HCEC 1CT (cell line): ENCODE measurements at regions not wholly inside any gene's neighbourhood (a gene's known extent, or its start where the extent isn't known, plus 50 kb on each side); places are given as distances from the start of the nearest gene placed in this dataset.
"Not testable (repeated sequence)": the region's sequence is repeated elsewhere in the genome, so short reads cannot be mapped to it uniquely, and the experiment has no call there.

Experiments used
- DNase-seq: peaks from one replicate; pipeline ENCODE4 v3.0.0-alpha.2; 2017

DNA sequence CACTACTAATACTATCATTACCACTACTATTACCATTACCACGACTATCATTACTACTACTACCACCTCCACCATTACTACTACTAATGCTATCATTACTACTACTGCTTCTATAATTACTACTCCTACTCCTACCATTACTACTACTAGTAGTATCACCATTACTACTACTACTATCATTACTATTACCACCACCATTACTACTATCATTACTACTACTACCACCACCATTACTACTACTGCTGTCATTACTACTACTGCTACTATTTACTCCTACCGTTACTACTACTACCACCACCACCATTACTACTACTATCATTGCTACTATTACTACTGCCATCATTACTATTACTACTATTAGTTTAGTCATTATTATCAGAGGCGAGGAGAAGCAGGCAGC, 140.9 kb upstream of the KCNJ15 start:
- DNase-seq, result no peak

DNA sequence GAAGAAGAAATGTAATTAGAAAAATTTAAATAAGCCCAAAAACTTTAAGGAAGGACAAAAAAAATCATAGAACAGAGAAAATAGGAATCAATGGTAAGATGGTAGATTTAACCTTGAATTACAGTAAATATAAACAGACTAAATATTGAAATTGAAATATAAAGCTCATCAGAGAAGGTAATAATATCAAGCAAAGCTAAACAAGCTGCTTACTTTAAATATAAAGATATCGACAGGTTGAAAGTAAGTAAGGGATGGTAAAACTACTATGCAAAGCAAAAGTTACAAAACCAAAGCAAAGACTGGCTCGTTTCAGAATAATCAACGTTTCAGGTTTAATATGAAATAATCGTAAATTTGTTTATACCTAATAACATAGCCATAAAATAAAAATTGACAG, 137.0 kb upstream of the KCNJ15 start:
- no peak for DNase-seq

DNA sequence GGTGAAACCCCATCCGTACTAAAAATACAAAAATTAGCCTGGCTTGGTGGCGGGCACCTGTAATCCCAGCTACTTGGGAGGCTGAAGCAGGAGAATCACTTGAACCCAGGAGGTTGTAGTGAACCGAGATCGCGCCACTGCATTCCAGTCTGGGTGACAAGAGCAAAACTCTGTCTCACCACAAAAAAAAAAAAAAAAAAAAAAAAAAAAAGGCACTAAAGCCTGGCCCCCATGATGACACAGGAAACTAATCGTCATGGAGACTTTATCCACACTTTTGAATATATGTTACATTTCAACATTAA, 136.2 kb upstream of the KCNJ15 start:
- not testable (repeated sequence) for DNase-seq

DNA sequence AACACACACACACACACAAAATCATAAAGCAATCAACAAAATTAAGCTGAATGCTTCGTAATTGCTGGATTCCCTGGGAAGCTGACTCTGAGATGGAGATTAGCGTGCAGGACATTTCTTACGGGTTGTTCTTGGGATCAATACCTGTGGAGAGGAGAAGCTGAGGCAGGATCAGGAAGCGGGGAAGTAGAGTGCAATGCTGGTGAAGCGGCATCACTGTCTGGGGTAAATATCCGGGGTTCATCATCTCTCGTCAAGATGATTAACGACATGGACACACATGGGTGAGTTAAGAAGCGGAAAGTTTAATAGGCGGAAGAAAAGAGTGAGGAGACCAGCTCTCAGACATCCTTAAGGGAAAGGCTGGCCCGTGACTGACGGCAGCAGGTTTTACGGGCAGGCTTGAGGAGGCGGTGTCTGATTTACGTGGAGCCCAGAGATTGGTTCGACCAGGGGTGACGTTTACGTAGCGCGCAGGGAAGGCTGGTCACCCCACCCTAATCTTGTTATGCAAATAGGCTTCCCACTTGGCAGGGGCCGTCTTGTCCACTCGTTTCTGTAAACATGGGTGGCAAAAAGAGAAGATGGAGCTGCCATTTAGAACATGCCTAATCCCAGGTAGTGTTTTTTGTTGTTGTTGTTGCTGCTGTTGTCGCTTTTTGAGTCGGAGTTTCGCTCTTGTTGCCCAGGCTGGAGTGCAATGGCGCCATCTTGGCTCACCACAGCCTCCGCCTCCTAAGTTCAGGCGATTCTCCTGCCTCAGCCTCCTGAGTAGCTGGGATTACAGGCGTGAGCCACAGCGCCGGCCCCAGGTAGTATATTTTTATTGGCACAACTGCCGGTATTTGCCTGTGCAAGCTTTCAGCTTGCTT, 135.6 kb upstream of the KCNJ15 start:
- DNase-seq, result no peak

DNA sequence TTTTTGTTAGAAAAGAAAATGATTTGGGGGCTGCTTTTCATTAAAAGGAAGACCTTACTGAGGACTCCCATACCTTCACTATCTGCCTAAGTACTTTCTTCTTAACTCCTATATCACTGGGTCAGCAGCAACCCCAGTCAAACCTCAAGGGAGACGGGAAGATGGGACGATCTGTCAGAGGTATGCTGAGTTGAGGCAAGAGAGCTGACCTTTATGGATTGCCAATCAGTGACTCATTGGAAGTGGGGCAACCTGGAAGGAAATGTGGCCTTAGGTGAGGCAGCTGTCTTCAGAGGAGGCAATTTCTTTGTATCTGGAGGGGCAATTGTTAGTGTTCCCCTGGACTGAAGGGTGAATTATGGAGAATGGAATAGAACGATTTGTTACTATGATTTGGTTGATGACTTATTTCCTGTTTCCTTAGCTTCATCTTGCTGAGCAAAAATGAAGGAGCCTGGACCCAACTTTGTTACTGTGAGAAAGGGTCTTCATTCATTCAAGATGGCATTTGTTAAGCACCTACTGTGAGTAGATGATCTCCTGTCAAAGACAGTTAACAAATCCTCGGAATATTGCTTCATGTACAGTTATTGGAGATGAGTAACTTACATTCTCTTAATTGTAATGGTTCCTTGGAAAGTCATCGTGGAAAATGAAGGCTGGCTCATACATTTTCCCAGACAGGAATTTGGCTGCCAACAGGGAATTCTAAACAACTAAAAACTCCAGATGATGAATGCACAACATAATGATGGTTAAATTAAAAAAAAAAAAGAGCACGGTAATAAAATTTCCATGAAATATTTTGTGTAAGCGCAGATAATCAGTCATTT, 134.7 kb upstream of the KCNJ15 start:
- no peak for DNase-seq

DNA sequence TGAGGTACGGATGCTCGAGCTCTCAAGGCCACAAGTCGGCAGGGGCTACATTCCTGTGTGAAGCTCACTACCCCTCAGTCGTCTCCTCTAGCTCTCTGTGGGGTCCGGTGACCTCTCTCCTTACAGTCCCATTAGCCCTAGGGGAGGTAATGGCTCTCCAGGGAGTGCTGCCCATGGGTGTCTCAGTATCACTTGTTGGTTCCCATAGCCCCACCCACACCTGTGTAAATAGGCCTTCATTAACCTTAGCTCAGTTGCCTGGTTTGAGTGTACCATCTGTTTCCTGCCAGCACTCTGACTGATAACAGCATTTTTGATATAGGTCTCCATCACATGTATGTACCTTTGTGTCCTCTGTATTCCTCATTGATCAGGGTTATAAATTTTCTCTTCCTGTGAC, 133.2 kb upstream of the KCNJ15 start:
- no peak for DNase-seq

DNA sequence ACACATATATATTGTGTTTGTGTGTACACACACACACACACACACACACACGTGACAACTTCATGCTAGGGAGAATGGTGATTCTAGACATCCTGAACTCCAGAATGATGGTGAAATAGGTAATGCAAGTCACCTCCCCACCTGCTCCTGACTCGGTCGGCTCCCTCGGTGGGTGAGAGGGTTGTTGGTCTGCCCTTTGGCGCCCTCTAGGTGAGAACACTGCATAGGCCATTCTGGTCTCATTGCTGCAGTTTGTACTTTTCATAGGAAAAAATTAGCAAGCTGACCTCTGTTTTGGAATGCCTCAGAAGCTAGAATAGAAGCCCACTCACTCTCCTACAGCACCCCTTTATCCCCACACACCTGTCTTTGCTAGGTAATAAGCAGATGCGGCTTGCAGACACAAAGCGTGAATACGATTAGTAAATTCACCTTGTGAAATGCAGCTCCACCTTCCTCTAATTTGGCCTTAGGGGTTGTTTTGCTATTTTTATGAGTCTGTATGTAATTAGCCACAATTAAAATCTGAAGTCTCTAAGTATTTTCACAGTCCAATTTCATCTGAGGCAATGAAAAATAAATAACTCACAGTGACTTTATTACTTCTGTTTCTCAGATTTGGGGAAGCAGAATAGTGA, 130.0 kb upstream of the KCNJ15 start:
- DNase-seq, result peak; percentile 27

DNA sequence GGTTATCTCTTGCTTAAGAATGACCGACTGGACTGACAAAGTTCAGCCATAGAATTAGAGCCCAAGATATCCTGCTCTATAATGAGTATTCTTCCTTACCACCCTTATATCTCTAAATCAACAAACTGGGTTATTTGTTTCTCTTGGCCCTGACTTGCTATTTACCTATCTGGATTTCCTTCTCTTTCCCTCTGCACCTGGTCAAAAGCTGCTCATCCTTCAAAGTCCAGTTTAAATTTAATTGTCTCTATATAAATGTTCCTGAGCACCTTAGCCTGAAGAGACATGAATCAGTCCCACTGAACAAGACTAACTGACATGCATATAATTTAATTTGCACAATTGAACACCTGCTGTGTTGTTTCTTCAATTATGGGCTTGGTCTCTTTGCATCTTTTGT, 127.1 kb upstream of the KCNJ15 start:
- DNase-seq, result no peak

DNA sequence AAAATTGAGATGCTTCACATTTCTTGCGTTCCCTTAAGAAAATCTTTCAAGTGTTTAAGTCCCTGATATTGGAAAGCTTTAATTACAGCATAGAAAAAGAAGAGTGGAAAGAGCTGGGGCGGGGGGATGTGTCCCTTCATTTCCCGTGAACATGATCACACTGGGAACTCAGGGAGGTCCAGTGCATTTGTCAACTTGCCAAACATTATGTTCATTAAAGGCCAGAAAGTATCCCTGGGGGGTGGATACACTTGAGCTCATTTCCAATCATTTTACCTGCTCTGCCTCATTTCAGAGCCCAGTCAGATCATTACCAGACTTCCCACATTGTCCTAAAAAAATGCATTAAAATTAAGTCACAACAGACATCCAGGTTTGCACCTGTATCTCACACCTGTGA, 123.6 kb upstream of the KCNJ15 start:
- DNase-seq, result no peak

DNA sequence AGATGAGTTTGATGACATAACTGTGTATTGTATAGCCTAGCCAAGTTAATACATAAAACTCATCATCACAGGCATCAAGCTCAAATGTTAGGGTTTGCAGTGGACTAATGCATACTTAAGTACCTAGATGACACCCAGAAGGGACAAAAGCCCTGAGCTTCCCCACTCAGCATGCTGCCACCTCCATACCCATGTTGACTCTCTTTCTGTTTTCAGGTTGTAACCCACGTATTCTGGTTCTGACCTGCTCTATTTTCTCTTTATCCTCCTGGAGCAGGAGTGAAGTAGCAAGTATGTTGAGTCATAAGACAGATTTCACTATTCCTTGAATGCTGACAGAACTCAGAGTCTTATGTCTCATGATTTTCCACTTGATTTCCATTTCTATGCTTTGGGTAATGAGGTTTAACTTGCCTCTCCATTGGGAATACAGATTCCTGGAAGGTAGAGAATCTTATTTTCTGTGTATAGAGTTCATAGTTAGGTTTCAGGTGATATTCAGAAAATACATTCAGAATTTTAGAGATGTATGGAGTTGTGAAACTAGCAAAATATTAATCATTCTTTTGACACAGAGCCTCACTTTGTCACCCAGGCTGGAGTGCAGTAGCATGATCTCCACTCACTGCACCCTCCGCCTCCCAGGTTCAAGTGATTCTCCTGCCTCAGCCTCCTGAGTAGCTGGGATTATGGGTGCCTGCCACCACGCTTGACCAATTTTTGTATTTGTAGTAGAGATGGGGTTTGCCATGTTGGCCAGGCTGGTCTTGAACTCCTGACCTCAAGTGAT, 122.5 kb upstream of the KCNJ15 start:
- no peak for DNase-seq

DNA sequence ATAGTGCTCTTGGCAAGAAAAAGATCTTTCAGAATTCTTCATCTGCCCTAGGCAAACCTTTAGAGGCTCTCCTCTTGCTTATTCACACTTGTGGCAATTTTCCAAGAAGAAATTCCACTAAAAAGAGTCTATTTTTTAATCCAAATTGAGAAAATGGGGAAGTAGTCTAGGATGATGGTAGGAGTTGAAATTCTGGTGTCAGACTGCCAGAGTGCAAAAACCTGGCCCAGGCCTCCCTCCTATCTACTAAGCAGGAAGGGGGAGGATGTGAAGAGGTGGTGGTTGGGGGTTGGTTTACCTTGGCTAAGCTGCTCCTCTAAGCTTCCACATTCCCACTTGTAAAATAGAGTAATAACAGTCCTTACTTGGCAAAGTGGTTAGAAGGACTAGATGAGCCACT, 120.6 kb upstream of the KCNJ15 start:
- no peak for DNase-seq

DNA sequence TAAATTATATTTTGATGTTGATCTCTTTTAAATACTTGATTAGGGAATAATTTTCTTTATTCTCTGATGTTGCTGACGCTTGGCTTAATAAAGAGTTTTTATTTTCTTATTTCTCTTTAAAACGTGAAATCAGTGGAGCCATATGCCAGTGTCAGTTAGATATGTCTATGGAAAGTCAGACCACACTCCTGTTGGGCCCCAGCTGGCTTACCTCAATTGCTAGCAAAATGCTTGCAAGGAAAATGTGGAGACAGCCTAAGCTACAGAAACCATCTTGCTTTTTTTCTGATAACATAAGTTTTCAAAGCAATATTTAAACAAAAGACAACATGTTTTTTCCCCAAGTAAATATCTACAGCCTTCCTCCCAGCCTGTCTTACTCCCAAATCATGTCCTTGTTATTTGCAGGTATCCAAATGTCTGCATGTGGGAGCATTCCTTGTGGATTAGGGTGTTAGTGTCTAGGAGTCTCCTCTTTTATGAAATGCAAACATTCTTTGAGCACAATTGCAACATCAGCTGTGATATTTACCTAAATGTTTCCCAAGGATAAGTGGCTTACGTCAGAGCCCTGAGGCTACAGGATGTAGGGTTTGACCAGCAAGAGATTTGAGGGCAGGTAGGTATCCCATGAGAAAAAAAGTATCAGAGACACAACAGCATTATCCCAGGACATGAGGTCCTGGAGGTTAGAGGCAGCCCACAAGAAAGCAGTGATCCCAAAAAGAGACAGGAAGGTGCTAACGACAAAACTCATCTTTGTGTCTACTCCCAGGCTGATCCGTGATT, 117.2 kb upstream of the KCNJ15 start:
- DNase-seq, result no peak

DNA sequence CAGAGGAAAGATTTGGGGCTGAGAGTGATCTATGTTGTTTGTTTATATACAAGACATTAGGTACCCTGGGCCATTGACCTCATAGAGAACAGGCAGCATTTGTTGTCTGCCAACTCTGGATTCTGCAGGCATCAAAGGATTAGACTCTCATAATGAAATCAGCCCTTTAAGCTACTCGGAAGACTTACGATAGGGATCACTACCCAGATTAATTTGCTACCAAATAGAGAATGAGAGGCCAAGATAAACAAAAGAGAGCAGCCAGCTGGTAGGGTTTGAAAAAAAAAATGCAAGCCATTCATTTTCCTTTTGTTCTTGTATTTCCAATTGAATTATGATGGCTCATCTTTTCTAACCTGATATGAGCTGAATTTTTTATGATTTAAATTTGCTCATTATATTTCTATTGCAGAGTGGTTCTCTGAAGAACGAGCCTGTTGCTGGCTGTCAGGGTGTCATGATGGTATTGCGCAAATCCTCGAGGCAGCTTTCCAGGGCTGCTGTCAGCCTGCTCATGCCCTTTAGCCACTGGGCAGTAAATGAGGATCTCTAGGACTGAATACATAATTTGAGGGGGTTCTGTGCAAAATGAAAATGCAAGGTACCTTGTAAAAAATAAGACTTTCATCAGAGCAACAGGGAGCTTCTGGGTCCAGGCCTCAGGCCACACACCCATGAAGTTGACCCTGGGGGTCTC, 116.4 kb upstream of the KCNJ15 start:
- DNase-seq, result no peak

DNA sequence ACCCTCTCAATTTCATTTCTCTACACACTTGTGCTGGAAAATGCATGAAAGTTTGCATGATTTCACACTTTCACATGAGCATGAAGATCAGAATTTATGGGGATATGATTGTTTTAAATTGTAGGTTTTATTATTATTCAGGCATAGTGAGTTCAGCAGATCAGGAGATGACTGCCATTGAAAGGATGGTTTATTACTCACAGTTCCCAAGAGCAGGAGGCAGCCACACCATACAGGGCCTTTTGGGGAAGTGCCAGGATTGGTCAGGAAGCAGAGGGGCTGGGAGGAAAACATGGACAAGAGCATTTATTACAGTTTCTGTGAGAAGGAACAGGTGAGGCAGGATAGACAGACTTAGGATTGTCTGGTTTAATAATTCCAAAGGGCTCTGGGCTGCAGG, 114.6 kb upstream of the KCNJ15 start:
- no peak for DNase-seq

DNA sequence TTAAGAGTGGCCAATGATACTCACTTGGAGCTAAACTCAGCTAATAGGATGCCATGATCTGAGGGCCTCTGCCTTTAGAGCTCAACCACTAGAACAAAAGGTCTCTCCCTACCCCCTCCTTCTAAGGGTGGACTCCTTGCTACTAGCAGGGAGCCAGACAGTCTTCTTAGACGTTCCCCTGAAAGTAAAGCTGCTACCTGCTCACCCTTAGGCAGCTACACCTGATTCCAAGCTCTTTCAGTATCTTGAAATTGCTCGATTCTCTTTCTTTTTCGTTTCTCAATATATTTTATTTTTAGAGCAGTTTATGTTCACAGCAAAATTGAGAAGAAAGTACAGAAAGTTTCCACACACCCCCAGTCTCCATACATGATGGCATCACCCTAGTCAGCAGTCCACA, 112.6 kb upstream of the KCNJ15 start:
- no peak for DNase-seq

DNA sequence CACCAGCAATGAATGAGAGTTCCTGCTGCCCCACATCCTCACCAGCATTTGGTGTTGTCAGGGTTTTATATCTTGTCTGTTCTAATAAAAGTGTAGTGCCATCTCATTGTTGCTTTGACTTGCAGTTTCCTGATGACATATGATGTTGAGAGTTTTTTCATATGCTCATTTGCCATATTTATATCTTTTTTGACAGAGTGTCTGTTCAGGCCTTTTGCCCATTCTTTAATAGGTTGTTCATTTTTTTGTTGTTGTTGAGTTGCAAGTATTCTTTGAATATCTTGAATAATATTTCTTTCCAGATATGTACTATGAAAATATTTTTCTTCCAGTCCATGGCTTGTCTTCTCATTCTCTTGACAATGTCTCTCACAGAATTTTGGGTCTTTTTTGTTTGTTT, 111.7 kb upstream of the KCNJ15 start:
- DNase-seq, result no peak

DNA sequence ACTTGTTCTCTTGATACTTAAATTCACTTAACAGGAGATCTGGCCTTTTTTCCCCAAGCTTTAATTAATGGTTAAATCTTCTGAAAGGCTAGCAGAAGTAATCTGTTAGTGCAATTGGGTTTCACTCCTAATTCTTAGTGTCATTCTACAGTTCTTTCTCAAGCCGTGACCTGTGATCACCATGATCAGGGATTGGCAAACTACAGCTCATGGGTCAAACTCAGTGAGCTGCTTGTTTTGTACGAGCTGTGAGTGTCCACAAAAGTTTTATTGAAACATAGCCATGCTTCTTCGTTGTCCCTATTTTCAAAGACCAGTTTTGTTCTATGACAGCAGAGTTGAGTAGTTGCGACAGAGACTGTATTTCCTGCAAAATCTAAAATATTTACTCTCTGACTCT, 109.4 kb upstream of the KCNJ15 start:
- no peak for DNase-seq

DNA sequence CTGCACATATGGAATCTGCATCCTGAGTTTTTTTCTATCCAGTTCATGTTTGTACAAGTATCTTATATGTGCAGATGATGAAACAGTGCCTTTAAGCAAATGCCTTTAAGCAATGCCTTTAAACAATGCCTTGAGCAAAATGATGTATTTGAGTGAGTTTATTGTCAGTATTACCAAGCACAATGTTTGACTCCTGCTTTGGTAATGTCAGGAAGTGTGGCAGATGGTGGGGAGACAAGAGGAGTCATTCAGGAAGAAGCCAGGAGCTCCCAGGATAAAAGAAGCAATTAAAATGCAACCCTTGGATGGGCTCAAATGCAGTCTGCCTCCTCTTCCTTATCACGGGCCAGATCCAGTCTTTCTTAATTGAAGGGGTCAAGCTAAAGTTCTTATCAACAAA, 108.7 kb upstream of the KCNJ15 start:
- DNase-seq, result no peak

DNA sequence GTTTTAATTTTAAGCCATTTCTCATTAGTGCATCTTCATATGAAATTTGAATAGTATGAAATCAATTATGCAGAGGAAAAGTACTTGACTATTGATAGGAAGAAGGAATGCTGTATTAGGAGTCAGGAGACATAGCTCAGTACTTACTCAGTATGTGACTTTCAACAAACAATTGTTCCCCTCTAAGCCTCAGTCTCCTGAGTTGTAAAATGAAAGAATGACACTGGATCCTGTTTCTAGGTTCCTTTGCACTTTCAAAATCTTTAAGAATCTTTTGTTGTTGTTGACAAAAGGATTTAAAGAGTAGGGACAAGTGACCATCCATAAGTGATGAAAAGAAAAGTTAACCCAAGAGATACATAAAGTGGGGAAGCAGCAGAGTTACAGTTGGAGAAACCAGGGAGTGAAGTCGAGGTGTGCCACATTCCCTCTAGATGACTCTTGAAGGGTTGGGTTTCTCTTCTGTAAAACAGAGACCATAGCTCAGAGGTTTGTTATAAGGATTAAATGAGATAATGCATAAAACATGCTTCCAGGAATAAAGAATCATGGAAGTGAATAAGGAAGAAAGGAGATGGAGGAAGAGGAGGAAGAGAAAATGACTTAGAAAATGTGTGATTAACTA, 105.7 kb upstream of the KCNJ15 start:
- DNase-seq, result no peak

DNA sequence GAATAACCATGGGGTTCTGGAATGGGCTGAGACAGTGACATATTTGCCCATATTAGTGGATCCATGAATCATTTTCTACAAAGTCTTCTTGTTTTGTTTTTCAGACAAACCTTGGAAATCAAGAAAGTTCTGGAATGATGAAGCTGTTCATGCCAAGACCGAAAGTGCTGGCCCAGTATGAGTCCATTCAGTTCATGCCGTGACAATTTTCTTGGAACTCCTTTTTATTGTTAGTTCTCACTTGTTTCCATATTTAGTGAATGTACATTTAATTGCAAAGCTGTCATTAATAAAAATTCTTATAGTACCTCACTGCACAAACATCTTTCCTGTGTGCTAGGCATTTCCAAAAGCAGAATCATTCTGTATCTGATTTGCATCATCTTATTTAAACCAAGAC, 100.6 kb upstream of the KCNJ15 start:
- DNase-seq, result no peak

DNA sequence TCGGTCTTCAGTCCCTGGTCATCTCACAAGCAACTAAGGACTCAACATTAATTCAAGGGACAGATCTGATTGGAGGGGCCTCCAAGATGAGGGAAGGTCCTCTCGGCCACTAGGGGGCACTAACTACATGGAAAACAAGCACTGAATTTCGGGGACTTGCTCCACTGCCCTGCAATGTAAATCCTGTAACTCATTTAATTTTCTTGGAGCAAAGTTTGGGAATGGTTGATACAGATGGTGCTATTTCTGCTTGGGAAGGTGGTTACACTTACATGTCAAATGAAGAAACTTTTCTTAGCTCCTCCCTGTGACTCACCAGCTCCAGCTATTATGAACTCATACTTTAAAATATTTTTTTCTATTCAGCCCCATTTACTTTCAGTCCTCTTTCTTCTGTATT, 97.4 kb upstream of the KCNJ15 start:
- peak; percentile 79 for DNase-seq
